Medulla oblongata (tissue), 1 donor: ENCODE measurements at regions not wholly inside any gene's neighbourhood (a gene's known extent, or its start where the extent isn't known, plus 50 kb on each side); places are given as distances from the start of the nearest gene placed in this dataset.

Experiments
- DNase-seq: peaks from one replicate; pipeline ENCODE4 v3.0.0-alpha.2; 2015; ENCODE audit errors: extremely low spot score

GRCh38 chr14:34134484-34134883, 183.6 kb upstream of the EGLN3 start:
- DNase-seq: no peak

GRCh38 chr14:34129927-34130552, 179.2 kb upstream of the EGLN3 start:
- DNase-seq: peak; percentile 10

GRCh38 chr14:34128665-34129064, 177.8 kb upstream of the EGLN3 start:
- DNase-seq: no peak

- no peak for DNase-seq
Observed at GRCh38 chr14:34126586-34126985, 175.7 kb upstream of the EGLN3 start.

- no peak for DNase-seq
Observed at GRCh38 chr14:34124585-34124984, 173.7 kb upstream of the EGLN3 start.

- no peak for DNase-seq
Observed at GRCh38 chr14:34122650-34123049, 171.8 kb upstream of the EGLN3 start.

GRCh38 chr14:34122081-34122480, 171.2 kb upstream of the EGLN3 start:
- DNase-seq: no peak

- no peak for DNase-seq
Observed at GRCh38 chr14:34120185-34120977, 169.5 kb upstream of the EGLN3 start.

GRCh38 chr14:34119107-34119858, 168.4 kb upstream of the EGLN3 start:
- no peak for DNase-seq

- DNase-seq: no peak
Observed at GRCh38 chr14:34113991-34114390, 163.1 kb upstream of the EGLN3 start.

GRCh38 chr14:34113005-34113511, 162.2 kb upstream of the EGLN3 start:
- DNase-seq: no peak

GRCh38 chr14:34111953-34112352, 161.1 kb upstream of the EGLN3 start:
- DNase-seq: no peak

GRCh38 chr14:34111505-34111904, 160.6 kb upstream of the EGLN3 start:
- no peak for DNase-seq

GRCh38 chr14:34110531-34110930, 159.7 kb upstream of the EGLN3 start:
- DNase-seq: no peak

- DNase-seq: no peak
Observed at GRCh38 chr14:34107441-34107840, 156.6 kb upstream of the EGLN3 start.

GRCh38 chr14:34106310-34106709, 155.4 kb upstream of the EGLN3 start:
- no peak for DNase-seq

- no peak for DNase-seq
Observed at GRCh38 chr14:34104489-34105397, 153.9 kb upstream of the EGLN3 start.

GRCh38 chr14:34103176-34103575, 152.3 kb upstream of the EGLN3 start:
- DNase-seq: no peak

GRCh38 chr14:34099635-34100034, 148.8 kb upstream of the EGLN3 start:
- no peak for DNase-seq

- DNase-seq: no peak
Observed at GRCh38 chr14:34098985-34099349, 148.1 kb upstream of the EGLN3 start.
